SU-DHL-6 (cell line): ENCODE measurements at regions not wholly inside any gene's neighbourhood (a gene's known extent, or its start where the extent isn't known, plus 50 kb on each side); places are given as distances from the start of the nearest gene placed in this dataset.

ENCODE experiments used
- CTCF ChIP-seq: fragments of 200-600 bp; sonication (generic); IDR thresholded peaks from one replicate; pipeline ENCODE4 v1.5.1; 2017; ENCODE audit warnings: antibody characterized with exemption, mild to moderate bottlenecking, low read length, moderate library complexity; ENCODE audit not compliant: insufficient read depth, poor library complexity, severe bottlenecking
- EZH2phosphoT487 ChIP-seq: fragments of 200-600 bp; sonication (generic), shearing (Covaris generic); conservative IDR thresholded peaks from 2 replicates; pipeline ENCODE4 v1.6.1; 2018; ENCODE audit warnings: mild to moderate bottlenecking, antibody characterized with exemption, low read length, moderate library complexity, mixed read lengths

GRCh38 chr11:134923441-134923840, 511.4 kb upstream of the B3GAT1 start:
- TF ChIP-seq CTCF: no peak
- TF ChIP-seq EZH2phosphoT487: no peak
